ENCODE measurements at regions not wholly inside any gene's neighbourhood (a gene's known extent, or its start where the extent isn't known, plus 50 kb on each side); places are given as distances from the start of the nearest gene placed in this dataset.

DNA sequence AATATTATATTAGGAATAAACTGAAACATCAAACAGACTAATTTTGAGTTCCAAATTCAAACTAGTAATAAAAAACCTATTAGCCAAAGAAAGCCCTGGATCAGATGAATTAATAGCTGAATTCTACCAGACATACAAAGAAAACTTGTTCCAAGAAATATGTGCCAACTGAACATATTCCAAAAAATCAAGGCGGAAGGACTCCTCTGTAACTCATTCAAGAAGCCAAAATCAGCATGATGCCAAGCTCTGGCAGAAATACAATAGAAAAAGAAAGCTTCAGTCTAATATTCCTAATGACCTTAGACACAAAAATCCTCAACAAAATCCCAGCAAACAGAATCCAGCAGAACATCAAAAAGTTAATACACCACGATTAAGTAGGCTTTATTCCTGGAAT lies 619.1 kb upstream of the COX7C start:
- no peak for DNase-seq (ENCODE audit: low spot score)
- in situ Hi-C loops (cut with MboI; ENCODE audit: low pct_unique_long_range_greater_than_20kb, low sequenced_read_pairs, unreplicated experiment) = no loop called here
- TF ChIP-seq, protein P1, sequence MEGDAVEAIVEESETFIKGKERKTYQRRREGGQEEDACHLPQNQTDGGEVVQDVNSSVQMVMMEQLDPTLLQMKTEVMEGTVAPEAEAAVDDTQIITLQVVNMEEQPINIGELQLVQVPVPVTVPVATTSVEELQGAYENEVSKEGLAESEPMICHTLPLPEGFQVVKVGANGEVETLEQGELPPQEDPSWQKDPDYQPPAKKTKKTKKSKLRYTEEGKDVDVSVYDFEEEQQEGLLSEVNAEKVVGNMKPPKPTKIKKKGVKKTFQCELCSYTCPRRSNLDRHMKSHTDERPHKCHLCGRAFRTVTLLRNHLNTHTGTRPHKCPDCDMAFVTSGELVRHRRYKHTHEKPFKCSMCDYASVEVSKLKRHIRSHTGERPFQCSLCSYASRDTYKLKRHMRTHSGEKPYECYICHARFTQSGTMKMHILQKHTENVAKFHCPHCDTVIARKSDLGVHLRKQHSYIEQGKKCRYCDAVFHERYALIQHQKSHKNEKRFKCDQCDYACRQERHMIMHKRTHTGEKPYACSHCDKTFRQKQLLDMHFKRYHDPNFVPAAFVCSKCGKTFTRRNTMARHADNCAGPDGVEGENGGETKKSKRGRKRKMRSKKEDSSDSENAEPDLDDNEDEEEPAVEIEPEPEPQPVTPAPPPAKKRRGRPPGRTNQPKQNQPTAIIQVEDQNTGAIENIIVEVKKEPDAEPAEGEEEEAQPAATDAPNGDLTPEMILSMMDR (IDR thresholded peaks at IDR 0.05; ENCODE audit: extremely low read depth, insufficient read depth, missing control alignments) = no peak

GRCh38 chr5:86008293-86008692 lies 609.4 kb upstream of the COX7C start:
- in situ Hi-C loops (cut with MboI; ENCODE audit: low pct_unique_long_range_greater_than_20kb, low sequenced_read_pairs, unreplicated experiment) = no loop called here
- TF ChIP-seq, protein P1 (IDR thresholded peaks at IDR 0.05; ENCODE audit: extremely low read depth, insufficient read depth, missing control alignments) = no peak
- DNase-seq (ENCODE audit: low spot score) = no peak

GRCh38 chr5:86008704-86009103 lies 609.0 kb upstream of the COX7C start:
- TF ChIP-seq, protein P1 (IDR thresholded peaks at IDR 0.05; ENCODE audit: extremely low read depth, insufficient read depth, missing control alignments) = no peak
- no peak for DNase-seq (ENCODE audit: low spot score)
- in situ Hi-C loops (cut with MboI; ENCODE audit: low pct_unique_long_range_greater_than_20kb, low sequenced_read_pairs, unreplicated experiment) = no loop called here

GRCh38 chr5:86011937-86012336 lies 605.8 kb upstream of the COX7C start:
- in situ Hi-C loops (cut with MboI; ENCODE audit: low pct_unique_long_range_greater_than_20kb, low sequenced_read_pairs, unreplicated experiment) = no loop called here
- TF ChIP-seq, protein P1 (IDR thresholded peaks at IDR 0.05; ENCODE audit: extremely low read depth, insufficient read depth, missing control alignments) = no peak
- DNase-seq (ENCODE audit: low spot score) = no peak

- TF ChIP-seq, protein P1 (IDR thresholded peaks at IDR 0.05; ENCODE audit: extremely low read depth, insufficient read depth, missing control alignments) = no peak
- DNase-seq (ENCODE audit: low spot score) = no peak
- in situ Hi-C loops (cut with MboI; ENCODE audit: low pct_unique_long_range_greater_than_20kb, low sequenced_read_pairs, unreplicated experiment) = no loop called here
Measured at GRCh38 chr5:86029308-86029707, 588.4 kb upstream of the COX7C start.

DNA sequence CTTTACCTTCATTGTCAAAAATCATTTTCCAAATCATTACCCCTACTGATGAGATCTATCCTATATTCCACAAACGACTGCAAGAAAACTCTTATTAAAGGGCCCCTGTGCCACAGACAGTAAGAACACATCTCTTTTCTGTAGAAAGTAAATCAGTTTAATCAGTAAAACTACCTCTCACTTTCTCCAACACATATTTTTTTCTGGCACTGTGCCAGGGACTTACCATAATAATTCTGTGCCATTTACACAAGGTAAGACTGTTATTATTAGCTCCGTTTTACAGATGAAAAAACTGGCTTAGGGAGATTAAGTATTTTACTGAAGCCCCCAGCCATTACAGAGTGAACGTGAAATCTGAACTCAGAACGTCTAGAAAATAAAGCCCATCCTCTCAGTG lies 587.0 kb upstream of the COX7C start:
- TF ChIP-seq, protein P1 (IDR thresholded peaks at IDR 0.05; ENCODE audit: extremely low read depth, insufficient read depth, missing control alignments) = no peak
- no peak for DNase-seq (ENCODE audit: low spot score)
- in situ Hi-C loops (cut with MboI; ENCODE audit: low pct_unique_long_range_greater_than_20kb, low sequenced_read_pairs, unreplicated experiment) = no loop called here

DNA sequence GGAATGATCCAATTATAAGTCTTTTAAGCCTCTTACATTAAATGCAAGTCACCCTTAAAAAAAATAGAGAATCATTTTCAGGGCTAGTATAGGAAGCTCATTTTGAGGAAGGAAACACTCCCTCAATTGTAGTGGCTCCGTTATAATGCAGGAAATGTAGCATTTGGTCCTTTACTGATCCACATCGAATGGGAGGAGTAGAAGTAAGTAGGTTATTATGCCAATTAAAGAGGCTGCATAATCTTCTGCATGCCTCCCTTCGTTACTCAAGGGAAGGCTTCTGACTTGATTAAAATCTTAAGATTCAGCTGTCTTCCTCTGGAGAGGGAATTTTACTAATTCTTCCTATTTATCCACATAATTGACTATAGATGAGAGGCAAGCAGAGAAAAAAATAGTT lies 579.2 kb upstream of the COX7C start:
- no peak for DNase-seq (ENCODE audit: low spot score)
- in situ Hi-C loops (cut with MboI; ENCODE audit: low pct_unique_long_range_greater_than_20kb, low sequenced_read_pairs, unreplicated experiment) = no loop called here
- TF ChIP-seq, protein P1 (IDR thresholded peaks at IDR 0.05; ENCODE audit: extremely low read depth, insufficient read depth, missing control alignments) = no peak
